ENCODE measurements at regions not wholly inside any gene's neighbourhood (a gene's known extent, or its start where the extent isn't known, plus 50 kb on each side); places are given as distances from the start of the nearest gene placed in this dataset.
A peak's percentile ranks its signal among the peaks of the same experiment; 100 is the strongest.
"Not testable (repeated sequence)": the region's sequence is repeated elsewhere in the genome, so short reads cannot be mapped to it uniquely, and the experiment has no call there.

DNA sequence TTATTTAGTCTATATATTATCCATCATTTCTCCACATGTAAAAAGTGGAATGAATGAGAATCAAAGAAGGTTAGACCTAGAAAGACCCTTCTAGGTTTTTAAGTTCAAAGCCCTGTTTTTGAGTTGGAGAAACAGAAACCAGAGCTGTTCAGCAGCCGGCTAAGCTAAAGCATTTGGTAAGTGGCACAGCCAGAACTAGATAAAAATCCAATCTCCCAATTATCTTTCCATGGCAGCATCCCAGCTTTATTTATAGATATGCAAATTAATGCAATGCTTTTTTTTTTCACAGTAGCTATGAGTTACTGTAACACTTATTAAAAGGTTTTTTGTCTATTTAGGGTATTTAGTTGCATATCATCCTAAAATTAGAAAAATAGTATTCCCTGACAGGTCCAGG, 85.1 kb downstream of the NIBAN1 start:
- DNase-seq (ENCODE audit: low read depth in 1 of 2, low spot score in 1 of 2), result no peak

DNA sequence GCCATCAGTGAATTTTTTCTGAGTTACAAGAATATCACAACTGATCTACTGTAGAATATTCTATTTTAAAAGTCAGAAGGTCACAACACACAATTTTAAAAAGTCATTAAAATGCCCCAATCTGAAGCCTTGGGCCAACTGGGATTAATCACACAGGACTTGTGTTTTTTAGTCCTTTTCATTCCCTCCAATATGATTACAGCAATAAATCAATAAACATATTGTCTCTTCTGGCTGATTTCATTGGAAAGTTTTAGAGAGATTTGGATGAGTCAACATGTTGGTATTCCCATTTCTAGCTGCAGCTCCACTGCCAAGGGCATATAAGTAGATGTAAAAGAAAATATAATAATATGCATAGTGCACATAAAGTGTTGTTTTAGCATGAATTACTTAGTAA, 85.8 kb downstream of the NIBAN1 start:
- DNase-seq (ENCODE audit: low read depth in 1 of 2, low spot score in 1 of 2), result no peak

DNA sequence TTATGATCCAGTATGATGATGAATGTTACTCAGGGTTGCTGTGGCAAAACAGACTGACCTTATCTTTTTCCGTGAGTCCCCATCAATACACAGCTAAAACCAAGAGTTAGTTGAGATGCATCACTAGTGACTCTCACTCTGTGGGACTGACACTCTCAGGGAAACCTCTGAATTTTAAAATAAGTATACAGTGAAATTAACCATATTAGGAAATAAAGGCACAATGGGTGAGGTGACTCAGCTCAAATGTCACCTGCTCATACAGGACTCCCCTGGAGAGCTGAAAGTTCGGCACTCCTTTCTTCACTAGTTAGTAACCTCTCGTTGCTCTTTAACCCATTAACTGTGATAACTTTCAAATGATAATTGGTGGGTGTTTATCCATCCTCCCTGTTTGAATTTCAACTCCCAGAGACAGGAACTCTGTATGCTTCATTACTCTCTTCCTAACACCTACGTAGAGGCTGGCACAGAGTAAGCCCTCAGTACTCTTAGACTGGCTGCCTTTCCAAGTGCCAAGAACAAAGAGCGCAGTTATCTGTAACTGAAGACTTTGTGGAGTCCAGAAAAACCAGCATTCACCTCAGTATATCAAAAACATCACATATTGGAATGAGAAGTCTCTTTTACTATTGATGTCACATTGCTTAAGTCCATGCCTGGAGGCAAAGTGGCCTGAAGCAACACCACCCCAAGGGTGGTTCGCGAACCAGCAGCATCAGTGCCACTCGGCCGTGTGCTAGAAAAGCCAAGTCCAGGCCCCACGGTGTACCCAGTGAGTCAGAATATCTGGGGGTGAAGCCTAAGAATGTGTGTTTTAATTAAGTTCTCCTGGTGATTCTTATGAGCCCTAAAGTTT, 91.1 kb downstream of the NIBAN1 start:
- DNase-seq (ENCODE audit: low read depth in 1 of 2, low spot score in 1 of 2), result no peak

DNA sequence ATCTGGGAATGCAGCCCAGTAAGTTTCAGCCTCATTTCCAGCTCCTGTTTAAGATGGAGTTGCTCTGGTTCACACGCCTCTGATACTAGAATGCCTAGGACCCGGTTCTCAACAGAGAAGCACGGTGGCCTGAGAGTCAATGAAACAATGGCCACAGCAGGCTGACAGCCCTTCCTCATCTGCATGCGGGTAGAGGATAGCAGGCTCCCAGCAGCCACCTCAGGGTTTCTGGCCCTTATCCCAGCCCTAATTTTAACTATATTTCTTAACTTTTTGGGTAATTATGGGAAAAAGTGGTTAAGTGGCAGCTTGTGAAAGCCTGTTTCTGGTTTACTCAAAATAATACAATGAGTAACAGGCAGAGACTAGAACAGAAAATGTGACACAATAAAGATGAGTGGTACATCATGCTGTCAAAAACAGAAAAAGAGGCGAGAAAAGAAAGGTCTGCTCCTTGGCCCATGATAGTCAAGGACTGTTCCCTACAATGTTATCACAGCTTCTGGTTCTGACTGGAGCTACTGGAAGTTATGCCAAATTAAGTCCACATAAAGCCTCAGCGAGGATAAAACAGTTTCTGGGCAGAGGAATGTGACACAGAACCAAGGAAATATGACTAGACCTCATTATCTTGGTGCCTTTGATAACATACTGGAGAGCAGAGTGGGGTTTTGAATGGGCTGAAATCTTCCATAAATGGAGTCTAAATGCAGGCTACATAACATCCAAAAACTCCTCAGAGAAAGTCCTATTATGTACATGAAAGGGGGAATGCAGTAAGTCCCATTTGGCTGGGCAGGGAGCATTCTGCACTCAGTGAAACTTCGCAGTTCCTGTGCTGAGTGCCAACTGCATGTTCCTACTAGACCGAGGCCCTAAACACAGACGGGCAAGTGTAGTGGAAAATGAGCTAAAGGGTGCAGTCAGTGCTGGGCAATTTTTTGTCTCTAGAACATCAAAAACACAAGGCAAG, 92.1 kb downstream of the NIBAN1 start:
- no peak for DNase-seq (ENCODE audit: low read depth in 1 of 2, low spot score in 1 of 2)

DNA sequence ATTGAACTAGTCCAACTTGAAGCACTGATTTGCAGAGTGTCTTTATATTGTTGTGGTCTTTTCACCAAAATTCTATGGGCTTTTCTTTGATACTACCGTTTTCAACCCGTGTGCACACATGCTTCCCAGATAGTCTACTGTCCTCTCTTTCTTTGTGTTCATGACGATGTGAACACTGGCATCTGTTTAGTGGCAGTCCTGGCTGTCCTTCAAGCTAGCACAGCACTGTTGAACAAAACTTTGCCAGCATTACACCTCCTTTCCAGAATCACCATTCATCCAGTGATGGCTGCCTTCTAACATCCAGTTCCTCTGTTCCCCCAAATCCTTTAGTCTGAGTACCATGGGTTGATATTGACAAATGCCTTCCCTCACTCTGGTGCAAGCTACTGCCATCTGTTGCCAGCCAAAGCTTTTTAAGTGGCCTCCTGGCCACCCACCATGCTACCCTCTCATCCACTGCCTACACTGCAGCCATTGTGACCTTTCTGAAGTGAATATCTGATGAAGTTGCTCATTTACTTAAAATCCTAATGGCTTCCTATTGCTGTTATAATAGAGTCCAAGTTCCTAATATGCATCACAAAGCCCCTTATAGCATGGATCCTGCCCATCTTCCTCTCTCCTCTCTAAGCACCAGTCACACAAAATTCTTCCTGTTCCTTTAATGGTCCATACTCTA, 94.3 kb downstream of the NIBAN1 start:
- no peak for DNase-seq (ENCODE audit: low read depth in 1 of 2, low spot score in 1 of 2)

DNA sequence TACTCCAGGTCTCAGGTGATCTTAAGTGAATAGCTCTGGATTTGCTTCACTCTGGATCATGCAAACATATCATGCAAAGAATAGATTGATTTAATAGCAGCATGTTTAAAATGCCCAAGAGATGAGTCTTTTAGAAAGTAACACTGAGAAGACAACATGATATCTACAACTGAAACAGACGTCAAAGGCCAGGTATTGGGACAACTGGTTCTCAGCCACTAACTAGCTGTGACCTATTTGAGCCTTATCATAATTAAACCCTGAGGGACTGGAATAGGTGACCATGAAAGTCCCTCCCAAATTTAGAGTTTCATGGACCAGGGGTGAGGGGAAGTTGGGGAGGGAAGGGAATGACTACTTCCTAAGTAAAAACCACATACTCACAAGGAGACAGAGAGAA, 95.7 kb downstream of the NIBAN1 start:
- DNase-seq (ENCODE audit: low read depth in 1 of 2, low spot score in 1 of 2), result no peak

DNA sequence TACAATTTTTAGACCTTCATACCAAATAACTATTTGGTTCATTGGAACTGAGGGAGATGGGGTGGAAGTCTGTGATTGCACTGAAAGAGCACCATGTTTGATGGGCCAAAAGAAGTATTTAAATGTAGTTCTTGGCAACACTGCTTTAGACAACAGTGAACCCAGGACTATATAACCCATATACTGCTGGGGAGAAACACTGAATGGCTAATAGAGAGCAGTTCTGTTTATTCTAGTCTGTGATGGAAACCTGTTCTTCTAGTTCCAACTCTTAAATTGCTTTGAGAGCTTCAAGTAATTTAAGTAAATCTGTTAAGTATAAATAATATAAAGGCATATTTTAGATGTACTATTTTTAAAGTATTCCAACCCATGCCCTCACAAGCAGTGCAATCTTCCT, 96.3 kb downstream of the NIBAN1 start:
- DNase-seq (ENCODE audit: low read depth in 1 of 2, low spot score in 1 of 2), result no peak

DNA sequence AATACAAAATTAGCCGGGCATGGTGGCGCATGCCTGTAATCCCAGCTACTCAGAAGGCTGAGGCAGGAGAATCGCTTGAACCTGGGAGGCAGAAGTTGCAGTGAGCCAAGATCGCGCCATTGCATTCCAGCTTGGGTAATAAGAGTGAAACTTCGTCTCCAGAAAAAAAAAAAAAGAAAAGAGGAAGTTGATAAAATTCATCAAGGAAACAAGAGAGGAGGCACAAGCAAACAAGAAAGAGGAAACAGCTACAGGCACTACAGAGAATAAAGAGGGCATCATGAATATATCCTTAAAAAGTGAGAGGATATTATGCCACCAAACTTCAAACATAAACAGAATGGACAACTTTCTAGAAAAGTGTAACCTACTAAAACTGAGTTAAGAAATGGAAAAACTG, 98.3 kb downstream of the NIBAN1 start:
- DNase-seq (ENCODE audit: low read depth in 1 of 2, low spot score in 1 of 2), result not testable (repeated sequence)

DNA sequence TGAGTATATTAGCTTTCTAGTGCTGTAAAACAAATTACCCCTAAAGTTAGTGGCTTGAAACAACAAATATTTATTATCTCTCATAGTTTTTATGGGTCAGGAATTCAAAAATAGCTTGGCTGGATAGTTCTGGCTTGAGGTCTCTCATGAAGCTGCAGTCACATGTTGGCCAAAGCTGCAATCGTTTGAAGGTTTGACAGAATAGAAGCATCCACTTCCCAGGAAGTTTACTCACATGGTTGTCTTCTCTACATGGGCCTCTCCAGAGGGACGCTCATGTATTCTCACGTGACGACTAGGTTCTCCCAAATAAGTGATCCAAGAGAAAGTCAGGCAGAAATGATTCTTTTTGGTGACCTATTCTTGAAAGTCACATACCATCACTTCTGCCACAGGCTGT, 99.1 kb downstream of the NIBAN1 start:
- no peak for DNase-seq (ENCODE audit: low read depth in 1 of 2, low spot score in 1 of 2)

DNA sequence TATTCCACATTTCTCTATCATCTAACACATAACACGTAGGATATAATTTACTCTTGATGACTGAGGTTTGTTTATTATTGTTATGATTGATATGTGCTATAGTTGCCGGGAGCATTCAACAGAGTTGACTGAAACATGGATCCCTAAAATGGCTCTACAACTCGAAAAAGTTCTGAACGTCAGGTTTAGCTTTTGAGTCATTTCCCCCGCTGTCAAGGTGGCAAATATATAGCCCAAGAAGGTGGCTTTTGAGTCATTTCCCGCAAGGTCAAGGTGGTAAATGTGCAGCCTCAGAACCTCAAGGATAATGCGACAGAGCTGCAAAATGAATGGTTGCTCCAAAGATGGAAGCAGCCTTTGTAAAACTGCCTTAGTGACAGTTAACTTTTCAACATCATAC, 104.0 kb downstream of the NIBAN1 start:
- DNase-seq (ENCODE audit: low read depth in 1 of 2, low spot score in 1 of 2), result no peak

DNA sequence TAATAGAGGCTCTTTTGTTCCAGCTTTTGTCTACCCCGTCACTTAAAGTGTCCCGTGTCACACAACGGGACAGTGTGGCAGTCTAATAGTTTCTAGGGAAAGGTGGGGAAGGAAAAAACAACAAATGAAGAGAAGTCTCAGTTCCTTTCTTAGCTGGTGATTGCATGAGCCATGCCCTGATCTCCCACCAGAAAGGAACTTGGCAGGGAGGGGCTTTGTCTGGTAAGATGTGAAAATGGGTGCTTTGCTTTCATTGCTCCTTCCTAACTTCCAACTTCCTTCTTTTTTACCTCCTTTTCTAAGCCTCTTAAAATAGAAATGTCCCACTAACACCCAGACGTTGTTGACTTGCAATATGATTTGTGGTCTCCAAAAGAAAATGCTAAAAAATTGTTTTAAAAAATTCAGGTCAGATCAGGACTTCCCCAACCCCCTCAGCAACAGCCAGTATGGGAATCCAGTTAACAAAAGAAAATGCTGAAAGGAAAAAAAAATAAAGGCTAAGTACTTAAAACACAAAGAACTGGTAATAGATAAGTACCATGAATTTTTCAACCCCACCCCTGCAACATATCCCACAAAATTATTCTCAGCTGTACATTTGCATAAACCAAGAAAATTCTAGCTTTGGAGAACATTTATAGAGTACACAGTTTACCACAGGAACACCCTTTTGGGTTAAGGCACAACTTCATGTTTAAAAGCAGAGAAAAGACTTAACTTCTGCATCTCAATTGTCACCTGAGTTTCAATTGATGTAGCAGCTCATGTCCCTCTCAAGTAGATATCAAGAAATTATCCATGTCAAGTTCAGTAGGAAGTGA, 106.2 kb downstream of the NIBAN1 start:
- DNase-seq (ENCODE audit: low read depth in 1 of 2, low spot score in 1 of 2), result no peak

DNA sequence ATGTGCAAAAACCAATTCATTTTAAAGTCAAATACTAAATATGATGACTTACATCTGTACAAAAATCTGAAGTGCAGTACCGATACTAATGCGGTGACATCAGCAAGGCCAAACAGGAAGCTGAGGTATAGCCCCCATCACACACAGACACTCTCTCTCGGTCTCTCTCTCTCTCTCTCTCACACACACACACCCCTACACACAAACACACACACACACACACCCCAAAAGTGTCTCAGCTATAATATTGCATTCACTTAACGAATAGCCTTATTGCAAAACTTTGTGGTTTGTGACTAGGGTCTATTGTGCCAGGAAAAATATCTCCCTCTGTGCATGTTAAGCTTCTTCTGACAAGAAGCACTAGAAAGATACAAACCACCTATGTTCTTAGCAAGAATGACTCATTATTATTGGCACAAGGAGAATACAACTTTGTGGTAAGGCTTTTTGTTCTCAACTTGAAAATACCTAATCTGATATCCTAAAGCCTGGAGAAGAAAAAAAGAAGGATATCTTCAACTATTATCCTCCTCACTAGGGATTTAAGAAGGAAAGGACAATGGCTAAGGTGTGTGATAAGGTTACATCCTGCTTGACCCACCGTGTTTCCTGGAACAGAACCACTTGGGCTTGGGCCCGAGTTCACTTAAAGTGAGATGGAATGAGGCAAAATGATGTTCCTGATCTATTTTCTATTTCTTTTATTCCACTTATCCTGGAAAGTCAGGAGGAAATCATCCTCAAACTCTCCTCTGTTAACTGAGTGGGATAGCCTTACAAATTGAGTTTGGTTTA, 107.1 kb downstream of the NIBAN1 start:
- peak in 1 of 2 donors; percentile 5 for DNase-seq (ENCODE audit: low read depth in 1 of 2, low spot score in 1 of 2)

DNA sequence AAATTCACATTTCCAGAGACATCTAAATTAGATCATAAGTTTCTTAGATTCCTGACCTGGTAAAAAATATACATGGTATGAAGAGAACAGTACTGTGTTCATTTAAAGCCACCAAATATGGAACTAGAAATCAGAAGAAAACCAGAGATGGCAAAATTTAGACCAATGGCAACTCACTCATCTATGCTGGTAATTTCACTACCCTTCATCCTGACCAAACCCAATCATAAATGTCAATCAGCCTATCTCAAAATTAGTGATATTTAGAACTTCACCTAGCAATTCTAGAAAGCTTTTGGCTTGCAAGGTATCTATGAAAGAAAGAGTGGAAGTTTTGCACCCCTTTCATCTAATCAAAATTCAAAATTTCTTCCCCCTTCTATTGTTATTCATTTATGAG, 107.7 kb downstream of the NIBAN1 start:
- DNase-seq (ENCODE audit: low read depth in 1 of 2, low spot score in 1 of 2), result no peak

DNA sequence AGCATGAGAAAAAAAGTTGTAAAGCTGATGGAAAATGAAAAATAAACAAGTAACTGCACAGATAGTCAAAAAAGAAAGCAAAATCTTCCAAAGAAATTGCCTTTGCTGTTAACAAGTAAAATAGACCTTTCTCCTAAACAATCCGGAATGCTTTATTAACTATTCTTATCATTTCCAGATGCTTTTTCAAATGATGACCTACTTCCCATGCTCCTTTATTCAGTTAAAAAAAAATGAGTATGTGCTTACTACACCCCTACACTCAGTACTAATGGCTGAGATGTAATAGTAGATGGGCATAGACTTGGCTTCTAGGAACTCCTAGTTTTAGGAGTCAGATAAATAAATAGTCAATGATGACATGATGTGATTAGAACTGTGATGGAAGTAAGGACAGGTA, 108.5 kb downstream of the NIBAN1 start:
- DNase-seq (ENCODE audit: low read depth in 1 of 2, low spot score in 1 of 2), result no peak

DNA sequence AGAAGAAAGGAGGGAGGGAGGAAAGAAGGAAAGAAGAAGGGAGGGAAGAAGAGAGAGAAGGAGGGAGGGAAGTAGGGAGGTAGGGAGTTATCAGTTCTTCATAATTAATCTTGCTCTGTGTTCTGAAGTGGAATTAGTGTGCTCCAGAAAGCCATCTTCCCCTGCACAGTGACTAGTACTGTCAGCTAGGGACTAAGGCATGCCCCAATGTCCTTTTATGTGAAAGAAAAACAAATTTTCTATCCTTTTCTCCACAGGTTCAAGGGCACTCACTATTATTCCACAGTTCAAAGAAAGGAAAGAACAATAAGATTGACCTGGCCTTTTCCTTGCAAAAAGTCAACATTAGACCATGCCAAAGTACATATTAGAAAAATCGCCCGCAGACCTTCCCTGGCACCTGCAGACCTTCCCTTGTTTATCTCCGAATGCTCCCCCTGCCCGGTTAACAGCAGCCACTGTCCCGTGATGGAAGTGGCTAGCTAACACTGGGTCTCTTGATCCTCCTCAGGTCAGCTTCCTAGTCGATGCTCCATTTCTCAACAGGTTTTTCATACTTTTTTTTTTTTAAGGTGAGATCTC, 107.2 kb upstream of the EDEM3 start:
- DNase-seq (ENCODE audit: low read depth in 1 of 2, low spot score in 1 of 2), result no peak

DNA sequence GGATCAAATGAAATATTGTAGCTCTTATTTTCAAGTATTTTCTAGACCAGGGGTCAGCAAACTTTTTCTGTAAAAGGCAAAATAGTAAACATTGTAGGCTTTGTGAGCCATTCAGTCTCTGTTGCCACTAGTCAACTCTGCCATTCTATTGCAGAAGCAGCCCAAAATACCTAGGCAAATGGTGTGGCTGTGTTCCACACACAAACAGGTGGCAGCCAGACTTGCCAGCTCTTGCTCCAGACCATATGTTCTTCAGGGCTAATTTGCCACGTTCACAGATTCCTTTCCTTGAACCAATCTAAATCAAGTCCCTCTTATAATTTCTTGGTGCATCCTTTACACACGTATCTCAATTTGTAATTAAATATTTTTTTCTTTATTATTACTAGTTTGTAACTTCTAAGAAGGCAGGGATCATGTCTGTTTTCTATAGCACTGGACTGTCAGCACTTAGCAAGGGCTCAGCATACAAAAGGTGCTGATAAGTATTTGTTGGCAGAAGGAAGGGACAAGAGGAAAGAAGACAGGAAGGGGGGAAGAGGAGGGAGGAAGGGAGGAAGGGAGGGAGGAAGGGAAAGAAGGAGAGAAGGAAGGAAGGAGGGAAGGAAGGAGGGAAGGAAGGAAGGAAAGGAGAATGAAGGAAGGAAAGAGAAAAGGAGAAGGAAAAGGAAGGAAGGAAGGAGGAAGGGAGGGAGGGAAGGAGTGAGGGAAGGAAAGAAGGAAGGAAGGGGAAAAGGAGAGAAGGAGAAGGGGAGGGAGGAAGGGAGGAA, 106.5 kb upstream of the EDEM3 start:
- DNase-seq (ENCODE audit: low read depth in 1 of 2, low spot score in 1 of 2), result no peak

DNA sequence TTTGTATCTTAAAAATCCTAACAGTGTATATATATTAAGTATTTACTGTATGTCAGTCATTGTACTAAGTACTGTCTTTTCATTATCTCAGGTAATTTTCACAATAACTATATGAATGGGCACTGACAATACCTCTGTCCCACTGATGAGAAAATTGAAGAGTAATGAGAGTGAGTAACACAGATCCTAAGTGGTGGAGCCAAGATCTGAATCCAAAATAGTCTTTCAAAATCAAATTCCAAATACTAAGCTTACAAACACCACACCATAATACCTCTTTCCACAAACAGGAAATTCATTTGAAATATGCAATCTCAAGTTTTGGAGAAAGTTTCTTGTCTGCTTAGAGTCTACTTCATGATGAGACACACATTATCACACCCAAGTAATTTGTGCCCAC, 105.9 kb upstream of the EDEM3 start:
- DNase-seq (ENCODE audit: low read depth in 1 of 2, low spot score in 1 of 2), result no peak

DNA sequence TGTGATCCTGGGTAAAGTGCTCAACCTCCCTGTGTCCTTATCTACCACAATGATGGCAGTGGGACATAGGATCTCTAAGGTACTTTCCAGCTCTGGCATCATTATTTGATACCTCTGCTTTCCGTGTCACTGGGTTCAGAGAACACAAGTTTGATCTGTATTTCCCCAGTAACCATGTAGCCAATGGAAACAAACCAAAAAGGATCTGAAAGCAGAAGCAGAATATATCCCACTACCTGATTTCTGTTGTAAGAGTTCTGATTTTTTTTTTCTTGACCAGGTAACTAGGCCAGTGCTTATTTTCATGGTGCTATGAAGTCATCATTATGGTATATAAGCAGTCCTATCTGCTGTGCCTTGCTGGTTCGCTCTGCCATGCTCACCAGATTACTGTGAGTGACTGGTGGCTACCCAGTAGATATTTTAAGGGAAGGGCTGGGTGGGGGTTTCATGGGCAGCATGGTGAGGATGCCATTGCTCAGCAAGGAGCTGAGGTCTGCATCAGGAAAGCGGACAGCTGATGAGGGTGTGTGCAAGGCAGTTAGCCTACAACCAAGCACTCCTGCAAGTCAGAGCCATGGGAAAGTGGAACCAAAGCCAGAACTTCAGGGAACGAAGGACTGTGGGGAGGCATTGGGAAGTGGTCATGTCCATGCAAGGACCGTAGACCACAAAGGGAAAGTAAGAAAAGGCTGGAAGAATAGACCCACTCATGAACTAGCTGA, 104.9 kb upstream of the EDEM3 start:
- no peak for DNase-seq (ENCODE audit: low read depth in 1 of 2, low spot score in 1 of 2)

Data from stimulated activated CD4-positive, alpha-beta T cell treated with anti-CD3 and anti-CD28 coated beads, Interleukin-15, amount 100 ng/mL, for 1 hour (primary cell).